GF-D8 (cell line): ENCODE measurements at regions not wholly inside any gene's neighbourhood (a gene's known extent, or its start where the extent isn't known, plus 50 kb on each side); places are given as distances from the start of the nearest gene placed in this dataset.
"Not testable (repeated sequence)": the region's sequence is repeated elsewhere in the genome, so short reads cannot be mapped to it uniquely, and the experiment has no call there.

Source experiments
- DNase-seq: peaks from one replicate; lab custom pipeline; 2025; lab: John Stamatoyannopoulos, UW

- no peak for DNase-seq
Observed at GRCh38 chr1:213779228-213779627, 208.5 kb upstream of the PROX1 start.

DNA sequence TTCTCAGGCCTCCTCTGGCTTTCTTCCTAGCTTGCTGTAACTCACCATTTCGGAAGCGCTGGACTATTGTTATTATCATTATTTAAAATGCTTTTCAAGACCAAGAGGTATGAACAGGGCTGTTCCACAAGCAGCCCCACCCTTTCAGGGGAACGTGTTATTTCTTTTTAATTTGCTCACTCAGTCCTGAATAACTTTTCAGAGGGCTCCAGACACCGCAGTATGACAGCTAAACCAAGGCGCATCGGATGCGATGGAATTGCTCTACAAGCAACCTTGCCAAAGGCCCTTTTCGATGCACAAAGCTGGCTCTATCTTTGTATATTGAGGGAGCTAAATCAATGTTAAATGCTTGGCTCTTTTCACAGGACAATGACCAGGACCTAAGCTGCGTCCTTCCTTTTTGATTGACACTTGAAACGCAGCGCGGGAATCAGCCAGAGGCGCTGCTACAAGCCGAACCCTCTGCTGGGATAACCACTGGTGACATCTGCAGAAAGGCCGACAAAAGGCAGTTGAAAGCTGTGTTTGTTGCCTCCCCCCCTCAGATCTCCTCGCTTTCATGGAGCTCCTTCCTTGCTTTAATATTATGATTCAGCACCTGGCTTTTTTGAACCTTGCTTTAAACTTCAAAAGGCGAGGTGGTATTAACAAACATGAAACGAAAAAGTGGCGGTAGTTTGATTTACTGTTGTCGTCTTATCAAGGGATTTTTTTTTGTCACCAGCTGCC lies 204.7 kb upstream of the PROX1 start:
- no peak for DNase-seq

DNA sequence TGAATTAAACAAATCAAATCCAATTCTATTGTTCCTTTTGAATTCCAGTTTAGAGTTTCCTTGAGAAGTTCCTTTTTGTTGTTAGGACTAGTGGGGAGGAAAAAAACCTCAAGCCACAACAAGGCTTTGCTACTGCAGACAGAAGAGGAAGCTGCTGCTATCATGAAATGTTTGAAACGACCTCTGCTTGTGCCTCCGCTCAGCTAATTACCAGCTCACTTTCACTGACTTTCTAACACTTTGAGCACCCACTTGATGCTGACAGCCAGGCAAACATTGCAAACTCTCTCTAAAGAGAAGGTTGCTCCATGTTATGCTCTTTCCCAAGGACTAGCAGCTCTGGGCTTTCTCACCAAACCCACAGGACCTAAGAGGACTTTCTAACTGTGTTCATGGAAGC lies 203.9 kb upstream of the PROX1 start:
- no peak for DNase-seq

GRCh38 chr1:213786683-213787082 lies 201.1 kb upstream of the PROX1 start:
- DNase-seq: no peak

DNA sequence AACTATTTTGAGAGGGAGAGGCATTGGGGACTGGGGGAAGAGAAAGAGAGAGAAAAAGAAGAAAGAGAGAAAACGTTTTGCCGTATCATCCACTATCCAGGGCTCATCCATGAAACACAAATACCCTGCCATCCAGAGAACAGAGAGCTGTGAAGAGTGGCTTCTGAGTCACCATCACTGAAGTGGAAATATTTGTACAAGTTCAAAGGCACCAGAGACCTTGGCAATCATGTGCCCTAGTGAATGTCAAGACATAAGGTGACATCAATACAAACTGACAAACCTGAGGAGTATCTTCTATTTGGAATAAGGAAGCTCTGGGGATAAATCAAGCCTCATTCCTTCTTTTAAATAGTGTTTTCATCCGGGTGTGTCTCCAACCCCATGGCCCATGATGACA lies 197.2 kb upstream of the PROX1 start:
- no peak for DNase-seq

GRCh38 chr1:213793482-213794067 lies 194.2 kb upstream of the PROX1 start:
- no peak for DNase-seq

DNA sequence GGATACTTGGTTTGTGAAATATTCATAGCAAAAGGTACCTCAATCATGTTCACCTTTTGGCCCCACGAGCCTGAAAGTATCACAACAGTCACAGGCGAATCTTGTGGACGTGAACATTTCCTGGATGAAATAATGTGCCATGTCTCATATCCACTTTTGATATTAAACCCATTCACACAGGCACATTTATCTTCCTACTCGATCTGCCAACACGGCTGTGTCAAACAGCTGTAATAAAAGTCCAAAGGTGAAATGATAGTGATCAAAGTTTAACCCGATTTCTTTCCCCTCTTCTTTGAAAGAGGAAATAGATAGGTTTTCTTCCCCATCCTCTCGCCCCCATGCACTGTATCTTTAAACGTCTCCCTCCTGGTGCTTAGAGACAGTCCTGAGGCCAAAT lies 191.2 kb upstream of the PROX1 start:
- DNase-seq: no peak

- not testable (repeated sequence) for DNase-seq
Observed at GRCh38 chr1:213808288-213808687, 179.5 kb upstream of the PROX1 start.

DNA sequence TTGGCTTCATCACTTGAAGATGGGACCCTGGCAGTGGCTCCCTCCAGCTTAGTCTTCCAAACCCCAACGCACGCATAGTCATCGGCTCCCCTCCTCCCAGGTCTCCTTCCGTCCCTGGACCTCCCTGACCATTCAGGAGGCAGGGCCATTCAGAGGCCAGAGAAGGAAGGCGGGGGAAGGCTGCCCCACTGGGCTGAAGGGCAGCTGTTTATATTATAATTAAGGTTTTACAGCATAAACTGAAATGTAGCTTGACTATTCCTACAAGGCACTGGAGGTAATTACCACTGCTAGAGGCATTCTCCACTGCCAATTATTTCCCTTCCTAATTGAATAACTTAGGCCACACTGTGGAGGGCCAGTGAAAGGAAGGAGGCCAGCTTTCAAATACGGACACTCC lies 170.6 kb upstream of the PROX1 start:
- no peak for DNase-seq

GRCh38 chr1:213820362-213821149 lies 167.2 kb upstream of the PROX1 start:
- no peak for DNase-seq

- DNase-seq: no peak
Observed at GRCh38 chr1:213821175-213821942, 166.4 kb upstream of the PROX1 start.

DNA sequence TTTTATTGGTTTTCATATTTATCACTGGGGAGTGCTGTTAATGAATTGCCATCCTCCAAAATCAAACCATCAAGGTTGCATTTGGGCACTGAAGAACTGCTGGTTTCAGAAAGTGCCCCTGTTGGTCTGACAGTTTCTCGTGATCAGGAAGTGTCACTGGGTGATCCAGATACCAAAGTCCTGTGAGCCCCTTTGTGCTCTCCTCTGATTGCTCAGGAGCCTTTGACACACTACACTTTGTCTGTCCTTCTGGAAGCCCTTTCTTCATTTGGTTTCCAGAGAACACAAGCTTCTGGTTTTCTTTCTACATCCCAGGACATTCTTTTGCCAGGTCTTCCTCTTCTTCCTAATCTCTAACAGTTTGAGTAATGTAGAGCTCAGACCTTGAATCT lies 165.8 kb upstream of the PROX1 start:
- DNase-seq: no peak

- no peak for DNase-seq
Observed at GRCh38 chr1:213826891-213827290, 160.9 kb upstream of the PROX1 start.

DNA sequence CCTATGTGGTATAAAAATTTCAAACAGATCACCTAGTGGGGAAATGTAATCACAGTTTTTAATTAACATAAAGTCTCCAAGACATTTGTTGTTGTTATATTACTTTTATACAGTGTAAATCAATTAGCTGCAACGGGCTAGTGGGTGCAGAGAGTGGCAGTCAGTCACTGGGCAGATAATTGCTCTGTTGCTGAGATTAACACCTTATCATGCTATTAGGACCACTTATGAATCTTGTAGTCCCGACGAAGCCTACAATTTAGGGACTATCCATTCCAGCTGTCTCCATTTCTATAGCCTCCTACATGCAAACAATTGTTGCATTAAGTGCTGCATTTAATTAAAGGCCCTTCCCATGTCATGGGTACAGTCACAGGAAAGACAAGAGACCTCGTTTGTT lies 158.9 kb upstream of the PROX1 start:
- no peak for DNase-seq

- no peak for DNase-seq
Observed at GRCh38 chr1:213829780-213830179, 158.0 kb upstream of the PROX1 start.

GRCh38 chr1:213830371-213830770 lies 157.4 kb upstream of the PROX1 start:
- DNase-seq: no peak

DNA sequence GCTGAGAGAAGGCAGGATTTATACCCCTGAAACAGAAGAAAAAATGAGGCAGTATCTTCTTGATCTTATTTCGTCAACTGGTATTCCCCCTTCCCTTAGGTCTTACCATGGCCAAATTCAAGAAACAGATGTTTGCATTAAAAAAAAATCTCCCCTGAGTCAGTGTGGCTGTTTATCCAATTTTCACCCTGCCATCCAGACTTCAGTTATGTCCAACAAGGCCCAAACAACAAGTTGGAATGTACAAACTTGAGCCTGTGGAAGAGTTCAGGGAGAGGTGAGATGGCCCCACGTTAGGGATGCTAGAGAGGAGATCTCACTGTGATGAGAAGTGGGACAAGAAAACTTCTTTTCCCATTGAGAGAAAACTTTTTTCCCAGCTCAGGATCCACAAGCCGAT lies 147.2 kb upstream of the PROX1 start:
- DNase-seq: no peak

DNA sequence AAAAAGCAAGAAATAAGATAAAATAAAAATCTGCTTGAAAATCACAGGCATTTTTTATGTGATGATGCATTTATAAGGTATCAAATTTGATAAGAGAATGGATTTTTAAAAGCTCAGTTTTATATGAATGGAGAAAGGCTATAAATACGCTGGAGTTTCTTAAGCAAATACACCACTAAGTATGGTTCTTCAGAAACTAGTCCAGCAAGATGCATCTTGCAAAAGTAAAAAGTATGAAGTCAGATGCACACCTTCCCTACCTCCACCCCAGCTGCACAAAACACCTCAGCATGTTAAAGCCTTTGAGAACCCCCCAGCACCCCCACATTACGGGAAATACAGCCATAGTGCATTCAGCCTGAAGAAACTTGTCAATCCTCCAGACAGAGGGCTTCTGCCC lies 143.1 kb upstream of the PROX1 start:
- DNase-seq: no peak

- DNase-seq: no peak
Observed at GRCh38 chr1:213852107-213852506, 135.7 kb upstream of the PROX1 start.

GRCh38 chr1:213858581-213858980 lies 129.2 kb upstream of the PROX1 start:
- no peak for DNase-seq

DNA sequence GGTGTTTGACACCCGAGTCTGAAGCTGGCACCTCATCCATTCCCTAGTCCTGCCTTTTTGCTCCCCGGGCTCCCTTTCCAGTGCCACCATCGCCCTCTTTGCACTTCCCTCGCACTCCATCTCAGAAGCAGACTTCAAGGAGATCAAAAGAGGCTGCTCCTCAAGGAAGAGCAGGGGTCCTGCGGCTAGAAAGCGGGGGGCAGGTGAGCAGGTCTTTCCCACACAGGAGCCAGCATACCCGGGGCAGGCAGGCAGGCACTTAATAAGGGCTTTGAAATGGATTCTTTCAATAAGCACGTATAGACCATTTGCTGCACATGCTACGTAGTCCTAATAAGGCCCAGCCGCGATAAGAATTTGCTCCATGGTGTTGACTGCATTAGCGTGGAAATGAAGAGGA lies 125.9 kb upstream of the PROX1 start:
- DNase-seq: no peak

DNA sequence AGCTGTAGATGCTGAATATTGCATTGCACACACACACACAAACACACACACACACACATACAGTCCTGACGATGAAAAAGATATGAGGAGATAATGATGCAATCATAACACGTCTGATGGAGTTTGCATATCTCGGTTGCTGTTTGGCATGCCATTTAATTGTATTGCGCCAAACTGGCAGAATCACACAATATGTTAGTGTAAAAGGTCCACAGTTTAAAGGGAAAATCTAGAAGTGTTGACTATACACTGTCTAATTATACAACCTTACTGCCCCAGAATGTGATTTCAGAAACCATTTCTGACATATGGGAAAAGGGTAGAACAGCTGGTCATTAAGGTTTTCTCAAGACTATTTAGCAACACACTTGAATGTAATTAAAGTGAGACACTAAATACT lies 123.7 kb upstream of the PROX1 start:
- DNase-seq: no peak

DNA sequence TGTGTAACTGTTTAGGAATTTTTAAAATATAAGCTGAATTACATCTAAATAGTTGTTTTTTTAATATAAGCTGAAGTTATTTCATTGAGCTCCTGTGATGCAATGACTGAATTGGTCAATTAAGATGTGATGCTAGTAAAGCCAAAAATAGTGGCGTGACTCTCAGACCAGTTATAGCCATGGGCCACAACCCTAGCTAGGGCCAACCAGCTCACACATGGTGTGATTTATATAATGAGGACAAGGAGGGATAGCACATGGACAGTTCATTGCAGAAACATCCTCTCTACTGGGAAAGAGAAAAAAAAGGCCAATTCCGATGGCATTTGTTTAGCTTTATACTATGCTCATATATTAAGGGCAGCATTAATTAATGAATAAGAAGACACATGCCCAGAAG lies 119.3 kb upstream of the PROX1 start:
- DNase-seq: no peak
